Skin of body (tissue), 1 donor: ENCODE measurements at regions not wholly inside any gene's neighbourhood (a gene's known extent, or its start where the extent isn't known, plus 50 kb on each side); places are given as distances from the start of the nearest gene placed in this dataset.
"Not testable (repeated sequence)": the region's sequence is repeated elsewhere in the genome, so short reads cannot be mapped to it uniquely, and the experiment has no call there.

ENCODE experiments used
- DNase-seq: peaks from one replicate; lab custom pipeline; 2025; lab: John Stamatoyannopoulos, UW

DNA sequence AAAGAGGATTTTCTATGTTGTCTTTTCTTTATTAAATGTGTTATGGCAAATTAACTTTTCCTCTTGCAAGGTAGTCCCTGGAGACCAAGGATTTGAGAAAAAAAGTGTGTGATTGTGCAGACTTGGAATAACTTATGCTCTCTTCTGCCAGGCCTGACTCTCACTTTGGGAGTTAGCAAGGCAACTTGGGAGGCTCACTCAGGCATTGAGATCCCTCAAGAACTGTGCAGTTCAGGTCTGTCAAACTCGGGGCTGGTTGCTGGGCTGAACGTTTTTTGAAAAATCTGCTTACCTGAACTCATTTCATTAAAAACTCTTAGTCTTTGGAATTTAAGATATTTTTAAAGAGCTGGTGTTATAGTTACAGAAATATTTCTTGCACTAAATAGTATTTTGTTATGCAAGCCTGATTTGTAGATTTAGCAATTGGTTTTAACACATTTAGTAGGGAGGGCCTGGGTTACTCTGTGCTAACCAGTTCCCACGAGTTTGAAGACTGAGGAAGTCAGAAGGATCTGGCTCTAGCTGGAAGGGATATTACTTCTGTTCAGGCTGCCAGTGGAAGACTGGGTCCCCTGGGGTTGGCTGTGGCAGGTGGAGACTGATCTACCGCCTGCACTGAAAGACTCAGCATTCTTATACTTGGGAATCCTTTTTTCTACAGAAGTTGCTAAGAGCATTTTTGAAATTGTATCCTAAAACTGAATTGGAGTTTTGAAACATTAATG, 150.4 kb upstream of the PCSK5 start:
- DNase-seq, result no peak

- DNase-seq, result no peak
These were observed 146.6 kb upstream of the PCSK5 start for GRCh38 chr9:75743855-75744254.

GRCh38 chr9:75754080-75754479, 136.4 kb upstream of the PCSK5 start:
- DNase-seq, result no peak

DNA sequence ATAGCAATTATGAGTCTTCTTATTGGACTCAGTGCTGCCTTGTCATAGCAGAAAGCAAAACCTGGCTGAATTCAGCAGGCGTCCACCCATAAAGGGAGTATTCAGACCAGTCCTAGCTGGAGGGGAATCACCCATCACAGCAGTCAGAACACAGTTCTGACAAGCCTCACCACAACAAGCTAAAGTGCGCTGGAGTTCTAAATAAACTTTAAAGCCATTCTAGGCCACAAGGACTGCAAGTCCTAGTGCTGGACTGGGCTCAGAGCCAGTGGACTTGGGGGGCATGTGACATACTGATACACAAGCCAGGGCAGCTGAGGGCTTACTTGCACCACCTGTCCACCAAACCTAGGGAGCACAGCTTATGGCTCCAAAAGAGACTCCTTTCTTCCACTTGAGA, 115.3 kb upstream of the PCSK5 start:
- no peak for DNase-seq

GRCh38 chr9:75775966-75776691, 114.3 kb upstream of the PCSK5 start:
- DNase-seq, result no peak

DNA sequence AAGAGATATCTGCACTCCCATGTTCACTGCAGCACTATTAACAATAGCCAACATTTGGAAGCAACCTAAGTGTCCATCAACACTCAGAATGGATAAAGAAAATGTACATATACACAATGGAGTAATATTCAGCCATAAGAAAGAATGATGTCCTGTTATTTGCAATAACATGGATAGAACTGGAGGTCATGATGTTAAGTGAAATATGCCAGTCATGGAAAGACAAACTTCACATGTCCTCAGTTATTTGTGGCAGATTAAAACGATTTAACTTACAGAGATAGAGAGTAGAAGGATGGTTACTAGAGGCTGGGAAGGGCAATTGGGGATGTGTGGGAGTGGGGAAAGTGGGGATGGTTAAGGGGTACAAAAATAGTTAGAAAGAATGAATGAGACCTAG, 110.3 kb upstream of the PCSK5 start:
- no peak for DNase-seq

DNA sequence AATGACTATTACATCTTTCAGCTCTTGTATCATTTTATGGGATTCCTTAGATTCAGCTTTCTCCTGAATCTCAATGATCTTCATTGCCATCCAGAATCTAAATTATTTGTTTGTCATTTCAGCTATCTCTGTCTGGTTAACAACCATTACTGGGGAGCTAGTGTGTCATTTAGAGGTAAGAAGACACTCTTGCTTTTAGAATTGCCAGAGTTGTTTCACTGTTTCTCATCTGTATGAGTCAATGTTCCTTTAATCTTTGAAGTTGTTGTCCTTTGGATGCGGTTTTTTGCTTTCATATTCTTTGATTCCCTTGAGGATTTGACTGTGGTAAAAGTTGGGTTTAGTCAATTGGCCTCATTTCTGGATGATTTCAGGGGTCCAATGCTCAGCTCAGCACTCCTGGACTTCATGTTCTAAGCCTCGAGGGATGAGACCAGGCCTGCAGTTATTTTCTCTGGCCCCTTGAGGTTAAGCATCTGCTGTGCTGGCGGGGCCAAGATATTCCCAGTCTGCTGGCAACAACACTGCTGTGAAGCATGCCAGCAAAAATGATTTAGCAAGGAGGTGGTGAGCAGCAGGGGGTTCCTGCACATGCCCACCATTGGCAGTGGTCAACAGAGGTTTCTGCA, 102.4 kb upstream of the PCSK5 start:
- DNase-seq, result no peak

GRCh38 chr9:75797085-75797580, 93.3 kb upstream of the PCSK5 start:
- DNase-seq, result no peak

DNA sequence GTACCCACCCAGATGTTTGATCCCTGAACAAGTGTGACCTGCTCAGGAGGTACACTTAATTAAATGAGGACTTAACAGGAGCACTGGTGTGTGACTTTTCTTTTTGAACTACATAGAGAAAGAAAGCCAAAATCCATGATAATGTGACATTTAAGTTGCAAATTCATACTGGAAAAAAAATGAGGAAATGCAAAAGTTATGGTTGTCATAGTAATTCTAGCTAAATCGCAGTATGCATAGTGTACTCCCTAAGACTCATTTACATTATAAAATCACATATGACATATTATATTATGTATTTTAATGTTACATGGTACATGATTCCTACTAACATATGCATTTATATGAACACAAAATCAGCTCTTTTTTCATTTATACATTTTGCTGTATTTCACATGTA, 92.0 kb upstream of the PCSK5 start:
- DNase-seq, result no peak

DNA sequence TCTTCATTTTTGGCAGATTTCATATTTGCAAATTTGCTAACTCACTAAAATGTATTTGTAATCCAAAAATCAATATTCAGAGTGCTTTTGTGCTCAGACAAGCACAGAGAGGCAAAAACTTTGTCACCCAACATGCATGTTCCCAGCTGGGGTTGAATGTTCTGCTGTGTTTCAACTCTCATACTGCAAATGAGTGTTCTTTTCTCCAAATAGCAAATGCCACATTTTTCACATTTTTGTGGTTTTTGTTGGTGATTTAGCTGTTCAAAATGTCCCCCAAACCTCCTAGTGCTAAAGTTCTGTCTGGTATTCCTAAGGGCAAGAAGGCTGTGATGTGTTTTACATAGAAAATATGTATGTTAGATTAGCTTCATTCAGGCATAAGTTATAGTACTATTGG, 87.3 kb upstream of the PCSK5 start:
- DNase-seq, result peak; percentile 7

DNA sequence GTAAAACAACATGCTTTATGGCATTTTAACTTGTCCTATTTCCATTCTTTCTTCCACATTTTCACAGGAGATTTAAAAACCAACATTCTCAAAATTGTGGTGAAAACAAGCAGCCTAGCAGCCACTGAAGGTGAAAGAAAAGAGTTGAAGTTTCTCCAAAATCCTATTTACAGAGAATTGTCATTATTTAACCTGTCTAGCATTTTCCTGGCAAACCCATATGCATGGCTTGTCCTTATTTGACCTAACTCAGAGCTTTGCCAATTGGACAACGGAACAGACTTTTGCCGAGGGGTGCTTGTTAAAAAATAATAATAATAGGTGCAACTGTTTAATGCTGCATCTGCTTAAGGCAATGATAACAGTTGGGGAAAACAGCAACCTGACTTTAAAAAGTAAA, 80.4 kb upstream of the PCSK5 start:
- DNase-seq, result no peak

- DNase-seq, result no peak
These were observed 78.8 kb upstream of the PCSK5 start for GRCh38 chr9:75811692-75812091.

DNA sequence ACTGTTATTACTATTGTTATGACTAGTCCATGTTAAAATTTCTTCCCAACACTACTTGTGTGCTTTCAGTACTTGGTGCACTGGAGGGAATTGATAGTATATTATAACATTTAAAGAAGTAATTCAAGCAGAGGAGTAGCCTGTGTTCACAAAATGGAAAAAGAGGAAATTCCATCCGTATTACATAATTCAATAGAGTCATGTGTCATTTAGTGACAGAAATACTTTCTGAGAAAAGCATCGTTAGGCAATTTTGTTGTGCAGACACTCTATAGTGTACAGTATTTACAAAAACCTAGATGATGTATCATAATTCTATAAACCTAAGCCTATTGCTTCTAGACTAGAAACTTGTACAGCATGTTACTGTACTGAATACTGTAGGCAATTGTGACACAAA, 78.3 kb upstream of the PCSK5 start:
- DNase-seq, result no peak

- no peak for DNase-seq
These were observed 75.8 kb upstream of the PCSK5 start for GRCh38 chr9:75814667-75815066.

DNA sequence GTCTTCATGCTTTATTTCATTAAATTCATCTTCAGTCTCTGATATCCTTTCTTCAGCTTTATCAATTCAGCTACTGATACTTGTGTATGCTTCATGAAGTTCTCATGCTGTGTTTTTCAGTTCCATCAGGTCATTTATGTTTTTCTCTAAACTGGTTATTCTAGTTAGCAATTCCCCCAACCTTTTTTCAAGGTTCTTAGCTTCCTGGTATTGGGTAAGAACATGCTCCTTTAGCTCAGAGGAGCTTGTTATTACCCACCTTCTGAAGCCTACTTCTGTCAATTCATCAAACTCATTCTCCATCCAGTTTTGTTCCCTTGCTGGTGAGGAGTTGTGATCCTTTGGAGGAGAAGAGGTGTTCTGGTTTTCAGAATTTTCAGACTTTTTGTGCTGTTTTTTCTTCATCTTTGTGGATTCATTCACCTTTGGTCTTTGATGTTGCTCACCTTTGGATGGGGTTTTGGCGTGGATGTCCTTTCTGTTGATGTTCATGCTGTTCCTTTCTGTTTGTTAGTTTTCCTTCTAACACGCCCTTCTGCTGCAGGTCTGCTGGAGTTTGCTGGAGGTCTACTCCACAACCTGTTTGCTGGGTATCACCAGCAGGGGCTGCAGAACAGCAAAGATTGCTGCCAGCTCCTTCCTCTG, 69.9 kb upstream of the PCSK5 start:
- DNase-seq, result not testable (repeated sequence)

- peak; percentile 26 for DNase-seq
These were observed 67.3 kb upstream of the PCSK5 start for GRCh38 chr9:75823151-75823550.

DNA sequence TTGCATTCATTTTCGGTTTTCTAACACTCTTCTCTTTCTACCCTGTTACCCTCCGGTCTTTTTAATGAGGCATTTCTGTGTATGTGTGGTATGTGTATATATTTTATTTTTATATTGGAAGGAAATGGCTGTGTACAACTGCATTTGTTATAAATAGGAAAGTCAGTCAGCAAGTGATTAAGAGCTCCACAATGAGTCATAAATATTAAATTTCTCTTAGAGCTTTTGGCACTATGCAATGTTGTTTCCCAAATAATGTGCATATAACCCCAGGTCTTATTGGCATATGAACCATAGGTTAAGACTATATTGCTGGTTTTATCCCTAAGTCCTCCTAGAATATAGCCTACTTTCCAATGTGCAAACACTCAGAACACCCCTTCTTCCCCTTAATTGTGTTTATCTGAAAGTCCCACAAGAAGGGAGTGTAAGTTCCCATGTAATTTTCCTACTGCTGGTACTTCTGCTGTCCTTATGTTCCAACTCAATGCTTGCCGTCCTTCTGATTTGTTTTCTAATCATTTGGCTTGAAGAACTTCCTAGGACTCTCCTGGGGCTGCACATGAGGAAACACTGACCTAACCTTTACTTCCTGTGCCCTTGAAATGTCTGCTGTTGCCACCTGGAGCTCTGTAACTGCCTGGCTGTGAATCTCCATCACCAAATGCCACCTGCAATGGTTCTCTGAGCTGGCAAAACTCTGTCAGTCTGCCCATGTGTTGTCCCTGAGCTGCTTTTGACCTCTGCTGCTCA, 65.5 kb upstream of the PCSK5 start:
- DNase-seq, result no peak

DNA sequence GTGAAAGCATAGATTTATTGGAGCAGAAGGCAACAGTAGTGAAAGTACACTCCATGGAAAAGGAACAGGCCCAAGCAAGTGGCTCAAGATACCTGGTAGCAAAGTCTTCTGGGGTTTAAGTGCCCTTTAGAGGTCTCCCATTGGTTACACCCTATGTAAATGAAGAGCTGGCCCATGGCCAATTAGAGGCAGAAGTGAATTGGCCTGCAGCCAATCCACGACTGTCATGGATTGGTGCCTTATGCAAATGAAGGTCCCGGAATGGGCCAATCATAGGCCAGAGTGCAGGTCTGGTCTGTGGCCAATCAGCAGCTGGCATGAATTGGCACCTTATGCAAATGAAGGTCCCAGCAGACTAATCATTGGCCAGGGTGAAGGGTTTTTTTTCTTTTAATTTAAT, 64.2 kb upstream of the PCSK5 start:
- DNase-seq, result no peak

DNA sequence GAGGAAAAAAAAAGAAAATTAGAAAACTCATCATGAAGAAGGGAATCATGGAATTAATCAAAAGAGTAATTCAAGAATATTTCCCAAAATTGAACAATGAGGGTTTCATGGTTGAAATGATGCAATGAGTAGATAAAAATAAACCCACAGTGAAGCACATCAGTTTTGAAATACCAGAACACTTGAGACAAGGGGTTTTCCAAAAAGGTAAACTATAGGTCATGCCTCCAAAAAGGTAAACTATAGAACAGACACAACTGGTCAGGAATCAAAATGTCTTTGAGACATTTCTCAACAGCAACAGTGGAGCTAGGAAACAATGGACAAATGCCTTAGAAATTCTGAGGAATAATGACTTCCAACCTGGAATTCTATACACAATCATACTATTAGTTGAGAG, 60.2 kb upstream of the PCSK5 start:
- DNase-seq, result no peak

- DNase-seq, result no peak
These were observed 56.7 kb upstream of the PCSK5 start for GRCh38 chr9:75833778-75834177.

DNA sequence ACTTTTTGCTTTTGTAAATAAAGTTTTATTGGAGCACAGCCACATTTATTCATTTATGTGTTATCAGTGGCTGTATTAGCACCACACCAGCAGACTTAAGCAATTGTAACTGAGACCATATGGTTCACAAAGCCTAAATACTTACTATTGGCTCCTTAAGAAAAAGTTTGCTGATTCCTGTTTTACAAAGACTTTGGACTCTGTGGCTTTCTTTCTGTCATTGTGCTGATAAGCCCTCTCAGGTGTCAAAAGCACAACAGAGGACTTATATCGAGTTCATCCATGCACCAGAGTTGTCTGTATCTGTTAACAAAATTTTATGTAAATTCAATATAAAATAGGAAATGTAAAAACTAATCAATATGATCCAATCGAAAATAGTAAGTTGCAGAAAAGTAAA, 55.6 kb upstream of the PCSK5 start:
- DNase-seq, result no peak
